PC-9 (cell line): ENCODE measurements at regions not wholly inside any gene's neighbourhood (a gene's known extent, or its start where the extent isn't known, plus 50 kb on each side); places are given as distances from the start of the nearest gene placed in this dataset.

Experiments used
- BruUV-seq: library from RNA; stranded (reverse); fragments of 400-500 nt; replicated peaks from 2 replicates; lab custom pipeline; 2021; lab: Mats Ljungman, UMichigan
- CTCF ChIA-PET: fragments of 300-600 bp; sonication (Branson Sonifier 250); formaldehyde crosslinking; loops from one replicate; lab custom pipeline; 2022; ENCODE audit warnings: antibody characterized with exemption; lab: Charles Lee
- POLR2A ChIA-PET: fragments of 300-600 bp; sonication (Branson Sonifier 250); formaldehyde crosslinking; loops from one replicate; lab custom pipeline; 2022; ENCODE audit warnings: antibody characterized with exemption; ENCODE audit not compliant: unreplicated experiment; lab: Charles Lee
- DNase-seq, 2 experiments: peaks; one replicate each; pipeline versions ENCODE4 v3.0.0 to v3.0.0-alpha.2; 2015 to 2022; ENCODE audit warnings: mixed read lengths in 1 of 2
- H2AFZ ChIP-seq: fragments of 200-600 bp; sonication (generic); 2 replicates; pipeline ENCODE4 v1.8.1; 2017; ENCODE audit warnings: antibody characterized with exemption
- H3F3A ChIP-seq: fragments of 200-600 bp; sonication (generic); 2 replicates; pipeline ENCODE4 v1.8.1; 2017; ENCODE audit warnings: antibody characterized with exemption, mild to moderate bottlenecking, low read depth; ENCODE audit not compliant: insufficient read depth
- H3K27ac ChIP-seq: fragments of 200-600 bp; sonication (generic); 2 replicates; pipeline ENCODE4 v1.6.1; 2016; ENCODE audit warnings: mixed run types
- H3K27me3 ChIP-seq: fragments of 200-600 bp; sonication (generic); 2 replicates; pipeline ENCODE4 v1.6.1; 2016; ENCODE audit warnings: low read depth, mixed run types; ENCODE audit not compliant: insufficient read depth
- H3K36me3 ChIP-seq: fragments of 200-600 bp; sonication (generic); 2 replicates; pipeline ENCODE4 v1.6.1; 2016; ENCODE audit warnings: low read depth, mixed run types
- H3K4me1 ChIP-seq: fragments of 200-600 bp; sonication (generic); replicated peaks from 2 replicates; pipeline ENCODE4 v1.6.1; 2016; ENCODE audit warnings: mixed run types; ENCODE audit not compliant: insufficient read depth
- H3K4me2 ChIP-seq: fragments of 200-600 bp; sonication (generic); 2 replicates; pipeline ENCODE4 v1.6.1; 2017; ENCODE audit warnings: mixed run types
- H3K4me3 ChIP-seq: fragments of 200-600 bp; sonication (generic); 2 replicates; pipeline ENCODE4 v1.6.1; 2016; ENCODE audit warnings: mixed run types
- H3K79me2 ChIP-seq: fragments of 200-600 bp; sonication (generic); 2 replicates; pipeline ENCODE4 v1.6.1; 2017; ENCODE audit warnings: low read depth, mixed run types
- H3K9me2 ChIP-seq: fragments of 200-600 bp; sonication (generic); 2 replicates; pipeline ENCODE4 v1.8.1; 2017; ENCODE audit warnings: mild to moderate bottlenecking; ENCODE audit not compliant: insufficient read depth
- H3K9me3 ChIP-seq: fragments of 200-600 bp; sonication (generic); 2 replicates; pipeline ENCODE4 v1.8.1; 2016; ENCODE audit warnings: low read depth; ENCODE audit not compliant: insufficient read depth
- H4K20me1 ChIP-seq: fragments of 200-600 bp; sonication (generic); 2 replicates; pipeline ENCODE4 v1.8.1; 2017; ENCODE audit not compliant: insufficient read depth
- EZH2 ChIP-seq: fragments of 200-600 bp; sonication (generic); IDR thresholded peaks from 2 replicates; pipeline ENCODE4 v1.8.0; 2017; ENCODE audit warnings: antibody characterized with exemption, low read depth
- intact Hi-C: fragments of 100-400 bp; cut with micrococcal nuclease; formaldehyde crosslinking; loops from one replicate; pipeline ENCODE4 v1.10.0; 2022; ENCODE audit not compliant: unreplicated experiment
- TF ChIP-seq, protein P1 (sequence below): fragments of 200-600 bp; sonication (generic); conservative IDR thresholded peaks from 2 replicates; pipeline ENCODE4 v1.6.1; 2017; ENCODE audit warnings: mixed run types, antibody characterized with exemption, mild to moderate bottlenecking, moderate library complexity

DNA sequence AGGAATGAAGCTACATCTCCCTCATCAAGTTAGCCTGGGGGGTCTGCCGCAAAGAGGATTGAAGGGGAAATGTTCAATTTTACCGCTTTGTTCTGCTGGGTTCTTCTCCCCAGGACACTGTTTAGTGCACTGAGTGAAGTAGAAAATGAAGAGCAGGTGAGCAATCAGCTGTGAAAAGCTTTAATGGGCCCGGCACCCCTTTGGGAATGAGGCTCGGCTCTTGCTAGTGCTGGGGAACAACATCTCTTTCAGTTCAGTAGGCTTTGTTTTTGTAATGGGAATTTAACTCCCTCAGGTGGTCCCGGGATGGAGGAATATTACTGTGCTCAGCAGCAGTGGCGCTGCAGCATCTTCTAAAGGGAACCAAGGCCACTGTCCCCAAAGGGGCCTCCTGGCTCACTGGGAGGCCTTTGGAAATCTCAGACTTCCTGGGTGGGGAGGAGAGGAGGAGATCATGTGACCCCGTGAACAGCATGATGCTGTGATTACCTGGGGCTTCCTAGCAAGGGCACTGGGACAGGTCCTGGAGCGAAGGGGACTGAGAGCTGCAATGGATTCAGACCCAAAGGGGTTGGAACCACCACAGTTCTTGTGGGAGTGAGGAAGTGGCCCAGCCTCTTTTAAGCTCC is 85.2 kb upstream of the MAX start:
- 0 out of 2 replicates have a peak, but pooled peaks cover 2% of the 10 kb centered on the region for H3K9me3 ChIP-seq
- H3F3A ChIP-seq = no peaks in the 10 kb centered on the region
- H3K79me2 ChIP-seq = no peaks in the 10 kb centered on the region
- no peak overlapping the region for H2AFZ ChIP-seq
- TF ChIP-seq, protein P1, sequence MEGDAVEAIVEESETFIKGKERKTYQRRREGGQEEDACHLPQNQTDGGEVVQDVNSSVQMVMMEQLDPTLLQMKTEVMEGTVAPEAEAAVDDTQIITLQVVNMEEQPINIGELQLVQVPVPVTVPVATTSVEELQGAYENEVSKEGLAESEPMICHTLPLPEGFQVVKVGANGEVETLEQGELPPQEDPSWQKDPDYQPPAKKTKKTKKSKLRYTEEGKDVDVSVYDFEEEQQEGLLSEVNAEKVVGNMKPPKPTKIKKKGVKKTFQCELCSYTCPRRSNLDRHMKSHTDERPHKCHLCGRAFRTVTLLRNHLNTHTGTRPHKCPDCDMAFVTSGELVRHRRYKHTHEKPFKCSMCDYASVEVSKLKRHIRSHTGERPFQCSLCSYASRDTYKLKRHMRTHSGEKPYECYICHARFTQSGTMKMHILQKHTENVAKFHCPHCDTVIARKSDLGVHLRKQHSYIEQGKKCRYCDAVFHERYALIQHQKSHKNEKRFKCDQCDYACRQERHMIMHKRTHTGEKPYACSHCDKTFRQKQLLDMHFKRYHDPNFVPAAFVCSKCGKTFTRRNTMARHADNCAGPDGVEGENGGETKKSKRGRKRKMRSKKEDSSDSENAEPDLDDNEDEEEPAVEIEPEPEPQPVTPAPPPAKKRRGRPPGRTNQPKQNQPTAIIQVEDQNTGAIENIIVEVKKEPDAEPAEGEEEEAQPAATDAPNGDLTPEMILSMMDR = no peak
- no peak for TF ChIP-seq EZH2
- no peak overlapping the region for H3K4me3 ChIP-seq
- no peak overlapping the region for H3K27ac ChIP-seq
- no peak overlapping the region for H3K4me2 ChIP-seq
- H3K27me3 ChIP-seq = no peaks in the 10 kb centered on the region
- H3K36me3 ChIP-seq = no peaks in the 10 kb centered on the region
- peaks cover 12% of the 10 kb centered on the region for H3K4me1 ChIP-seq
- no peaks in the 10 kb centered on the region for H4K20me1 ChIP-seq
- DNase-seq = no peak
- no TSS peak for BruUV-seq
- no peaks in the 10 kb centered on the region for H3K9me2 ChIP-seq
- ChIA-PET POLR2A (no interaction called here), CTCF (interaction anchor here (0.6 kb wide), 1 partner anchor 12 kb away, joined by 8 read pairs; no protein-coding TSS in a partner anchor)
- intact Hi-C loops = no loop called here

DNA sequence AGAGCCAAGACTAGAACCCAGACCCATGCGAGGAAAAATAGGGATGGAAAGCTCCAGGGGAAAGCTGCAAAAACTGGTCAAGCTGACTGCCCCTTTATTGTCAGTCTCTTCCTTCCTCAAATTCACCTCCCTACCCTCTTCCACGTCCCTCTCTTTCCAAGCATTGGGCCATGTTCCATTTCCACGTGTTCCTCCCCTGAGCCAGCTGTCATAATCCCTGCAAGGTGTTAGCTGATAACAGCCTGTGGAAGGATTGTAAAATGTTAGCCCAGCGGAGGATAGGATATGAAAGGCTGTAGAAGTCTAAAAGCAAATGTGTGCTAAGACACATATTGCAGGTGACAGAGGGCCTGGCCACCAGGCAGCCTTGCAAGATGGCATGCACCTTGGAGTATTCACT is 88.0 kb upstream of the MAX start:
- ChIA-PET CTCF (no interaction called here), POLR2A (no interaction called here)
- intact Hi-C loops = no loop called here
- DNase-seq = no peak
- no peaks in the 10 kb centered on the region for H3K36me3 ChIP-seq
- H3K9me2 ChIP-seq = no peaks in the 10 kb centered on the region
- H3K9me3 ChIP-seq = no peaks in the 10 kb centered on the region
- H3K4me2 ChIP-seq = no peak overlapping the region
- H3K27me3 ChIP-seq = no peaks in the 10 kb centered on the region
- H3K79me2 ChIP-seq = no peaks in the 10 kb centered on the region
- no peak overlapping the region for H3K27ac ChIP-seq
- H3K4me1 ChIP-seq = no peaks in the 10 kb centered on the region
- no peak overlapping the region for H2AFZ ChIP-seq
- no peaks in the 10 kb centered on the region for H3F3A ChIP-seq
- no peak overlapping the region for H3K4me3 ChIP-seq
- no TSS peak for BruUV-seq
- H4K20me1 ChIP-seq = no peaks in the 10 kb centered on the region
- TF ChIP-seq, protein P1 = no peak
- no peak for TF ChIP-seq EZH2

DNA sequence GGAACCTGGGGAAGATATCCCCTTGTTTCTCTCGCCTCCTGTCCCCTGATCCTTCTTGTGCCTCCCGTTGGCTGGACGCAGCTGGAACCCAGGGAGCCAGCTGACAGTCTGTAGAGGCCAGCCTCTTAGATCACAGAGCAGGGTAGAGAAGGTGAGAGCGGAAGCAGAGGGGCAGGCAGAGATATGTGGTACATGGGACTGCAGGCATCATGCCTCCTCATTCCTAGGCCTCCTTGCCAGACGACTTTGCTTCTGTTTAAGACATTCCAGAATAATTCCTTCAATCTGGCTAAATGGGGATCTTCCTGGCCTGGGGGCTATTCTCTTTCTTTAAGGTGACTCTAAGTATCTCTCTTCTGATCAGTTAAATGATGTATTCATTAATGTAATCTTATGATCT is 89.4 kb upstream of the MAX start:
- no peak for DNase-seq
- POLR2A ChIA-PET = no interaction called here
- Histone ChIP-seq H4K20me1 (no peaks in the 10 kb centered on the region), H3K27ac (no peak overlapping the region), H3F3A (no peaks in the 10 kb centered on the region), H3K27me3 (no peaks in the 10 kb centered on the region), H3K79me2 (no peaks in the 10 kb centered on the region), H3K36me3 (no peaks in the 10 kb centered on the region), H3K4me3 (no peak overlapping the region), H3K9me3 (no peaks in the 10 kb centered on the region), H3K4me2 (no peak overlapping the region), H3K9me2 (no peaks in the 10 kb centered on the region), H2AFZ (no peak overlapping the region), H3K4me1 (no peaks in the 10 kb centered on the region)
- no TSS peak for BruUV-seq
- CTCF ChIA-PET = interaction anchor here (0.5 to 0.7 kb wide), 3 partner anchors 9 to 636 kb away, joined by 3 to 5 read pairs (median 4); no protein-coding TSS in a partner anchor
- TF ChIP-seq, protein P1 = no peak
- no peak for TF ChIP-seq EZH2
- intact Hi-C loops = no loop called here
